ENCODE measurements at regions not wholly inside any gene's neighbourhood (a gene's known extent, or its start where the extent isn't known, plus 50 kb on each side); places are given as distances from the start of the nearest gene placed in this dataset.

- no peak for TF ChIP-seq POLR2A (IDR thresholded peaks at IDR 0.05)
- TF ChIP-seq POLR2AphosphoS5 (IDR thresholded peaks at IDR 0.05) = no peak
- no peak for TF ChIP-seq EP300 (IDR thresholded peaks at IDR 0.05)
- TF ChIP-seq CTCF (IDR thresholded peaks at IDR 0.05) = no peak
These were observed 341.4 kb downstream of the CNTN3 start for GRCh38 chr3:74273091-74273490.

GRCh38 chr3:74271541-74271940 is 342.9 kb downstream of the CNTN3 start:
- Histone ChIP-seq H3K36me3 (no peaks in the 10 kb centered on the region), H3K9me3 (no peaks in the 10 kb centered on the region), H3K4me3 (no peak overlapping the region), H3K27ac (no peak overlapping the region), H3K27me3 (no peaks in the 10 kb centered on the region), H3K4me1 (no peaks in the 10 kb centered on the region)
- intact Hi-C loops (cut with DNase I; ENCODE audit: low total_unique reads) = no loop called here
- DNase-seq = no peak
- 64 to 75% (median 74%) methylated on average over 4 of the region's 4 CpGs for WGBS, 5 donors
- no peak for TF ChIP-seq POLR2A (IDR thresholded peaks at IDR 0.05)
- no peak for TF ChIP-seq CTCF (IDR thresholded peaks at IDR 0.05)
- TF ChIP-seq POLR2AphosphoS5 (IDR thresholded peaks at IDR 0.05) = no peak
- no peak for TF ChIP-seq EP300 (IDR thresholded peaks at IDR 0.05)

More at GRCh38 chr3:74273091-74273490, 341.4 kb downstream of the CNTN3 start:
- no peaks in the 10 kb centered on the region for H3K4me1 ChIP-seq
- H3K9me3 ChIP-seq = peaks cover 0 to 10% (median 1%) of the 10 kb centered on the region in 4 donors
- DNase-seq = peak in 1 of 2 donors; percentile 46
- no peak overlapping the region for H3K27ac ChIP-seq
- WGBS, 5 donors = 31 to 35% (median 34%) methylated on average over 4 of the region's 4 CpGs
- H3K36me3 ChIP-seq = no peaks in the 10 kb centered on the region
- no peak overlapping the region for H3K4me3 ChIP-seq
- intact Hi-C loops (cut with DNase I; ENCODE audit: low total_unique reads) = no loop called here
- H3K27me3 ChIP-seq = no peaks in the 10 kb centered on the region

GRCh38 chr3:74269689-74270088 is 344.8 kb downstream of the CNTN3 start:
- intact Hi-C loops (cut with DNase I; ENCODE audit: low total_unique reads) = no loop called here
- Histone ChIP-seq H3K27me3 (no peaks in the 10 kb centered on the region), H3K9me3 (no peaks in the 10 kb centered on the region), H3K4me3 (no peak overlapping the region), H3K36me3 (no peaks in the 10 kb centered on the region), H3K27ac (no peak overlapping the region), H3K4me1 (no peaks in the 10 kb centered on the region)
- no peak for DNase-seq
- TF ChIP-seq POLR2A (IDR thresholded peaks at IDR 0.05) (no peak), CTCF (IDR thresholded peaks at IDR 0.05) (no peak), POLR2AphosphoS5 (IDR thresholded peaks at IDR 0.05) (no peak), EP300 (IDR thresholded peaks at IDR 0.05) (no peak)

GRCh38 chr3:74268753-74269152 is 345.7 kb downstream of the CNTN3 start:
- intact Hi-C loops (cut with DNase I; ENCODE audit: low total_unique reads) = no loop called here
- Histone ChIP-seq H3K4me1 (no peaks in the 10 kb centered on the region), H3K27me3 (no peaks in the 10 kb centered on the region), H3K4me3 (no peak overlapping the region), H3K9me3 (no peaks in the 10 kb centered on the region), H3K36me3 (no peaks in the 10 kb centered on the region), H3K27ac (no peak overlapping the region)
- TF ChIP-seq POLR2A (IDR thresholded peaks at IDR 0.05) (no peak), EP300 (IDR thresholded peaks at IDR 0.05) (no peak), POLR2AphosphoS5 (IDR thresholded peaks at IDR 0.05) (no peak), CTCF (IDR thresholded peaks at IDR 0.05) (no peak)
- DNase-seq = peak in 1 of 2 donors; percentile 3
- WGBS, 5 donors = 63 to 73% (median 70%) methylated on average over 2 of the region's 2 CpGs

Measured in stomach (tissue), 8 donors.